HG03558 (cell line): ENCODE measurements at regions not wholly inside any gene's neighbourhood (a gene's known extent, or its start where the extent isn't known, plus 50 kb on each side); places are given as distances from the start of the nearest gene placed in this dataset.
"Not testable (repeated sequence)": the region's sequence is repeated elsewhere in the genome, so short reads cannot be mapped to it uniquely, and the experiment has no call there.

ENCODE experiments used
- ATAC-seq: cut with Tn5 transposase; IDR thresholded peaks from one replicate; pipeline ENCODE4 v1.9.1; 2021; ENCODE audit warnings: moderate number of reproducible peaks; ENCODE audit not compliant: unreplicated experiment; ENCODE audit errors: extremely low read depth

GRCh38 chr10:78605800-78606350, 462.9 kb upstream of the ZMIZ1 start:
- no peak for ATAC-seq

DNA sequence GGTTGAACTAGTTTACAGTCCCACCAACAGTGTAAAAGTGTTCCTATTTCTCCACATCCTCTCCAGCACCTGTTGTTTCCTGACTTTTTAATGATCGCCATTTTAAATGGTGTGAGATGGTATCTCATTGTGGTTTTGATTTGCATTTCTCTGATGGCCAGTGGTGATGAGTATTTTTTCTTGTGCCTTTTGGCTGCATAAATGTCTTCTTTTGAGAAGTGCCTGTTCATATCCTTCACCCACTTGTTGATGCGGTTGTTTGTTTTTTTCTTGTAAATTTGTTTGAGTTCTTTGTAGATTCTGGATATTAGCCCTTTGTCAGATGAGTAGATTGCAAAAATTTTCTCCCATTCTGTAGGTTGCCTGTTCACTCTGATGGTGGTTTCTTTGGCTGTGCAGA, 462.0 kb upstream of the ZMIZ1 start:
- ATAC-seq: not testable (repeated sequence)

DNA sequence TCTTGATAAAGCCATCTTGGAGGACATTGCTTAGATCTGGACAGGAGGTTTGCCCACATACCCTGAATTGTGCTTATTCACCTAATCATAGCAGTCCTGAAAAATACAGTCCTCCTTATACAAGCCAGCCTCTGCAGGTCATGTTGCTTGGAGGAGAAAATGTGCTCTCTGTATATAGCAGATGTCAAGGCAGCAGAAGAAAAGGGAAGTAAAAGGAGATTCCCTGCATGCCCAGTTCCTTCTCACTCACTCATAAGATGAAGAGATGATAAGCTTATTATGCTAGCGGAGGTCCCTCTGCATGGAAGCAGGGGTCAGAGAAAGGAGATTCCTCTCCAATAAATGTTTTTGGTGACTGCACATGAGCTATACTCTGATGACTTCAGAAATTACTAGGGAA, 458.8 kb upstream of the ZMIZ1 start:
- ATAC-seq: no peak

DNA sequence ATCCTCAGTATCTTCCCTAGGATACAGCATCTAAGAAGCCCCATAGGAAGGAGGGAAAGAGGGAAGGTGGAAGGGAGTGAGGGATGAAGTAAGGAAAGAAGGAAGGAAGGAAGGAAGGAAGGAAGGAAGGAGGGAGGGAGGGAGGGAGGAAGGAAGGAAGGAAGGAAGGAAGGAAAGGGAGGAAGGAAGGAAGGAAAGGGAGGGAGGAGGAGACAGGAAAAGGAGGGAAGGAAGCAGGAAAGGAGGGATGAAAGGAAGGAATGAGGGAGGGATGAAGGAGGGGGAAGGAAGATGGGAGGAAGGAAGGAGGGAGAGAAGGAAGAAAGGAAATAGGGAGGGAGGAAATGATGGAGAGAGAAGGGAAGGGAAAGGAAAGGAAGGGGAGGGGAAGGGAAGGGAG, 455.6 kb upstream of the ZMIZ1 start:
- ATAC-seq: no peak

DNA sequence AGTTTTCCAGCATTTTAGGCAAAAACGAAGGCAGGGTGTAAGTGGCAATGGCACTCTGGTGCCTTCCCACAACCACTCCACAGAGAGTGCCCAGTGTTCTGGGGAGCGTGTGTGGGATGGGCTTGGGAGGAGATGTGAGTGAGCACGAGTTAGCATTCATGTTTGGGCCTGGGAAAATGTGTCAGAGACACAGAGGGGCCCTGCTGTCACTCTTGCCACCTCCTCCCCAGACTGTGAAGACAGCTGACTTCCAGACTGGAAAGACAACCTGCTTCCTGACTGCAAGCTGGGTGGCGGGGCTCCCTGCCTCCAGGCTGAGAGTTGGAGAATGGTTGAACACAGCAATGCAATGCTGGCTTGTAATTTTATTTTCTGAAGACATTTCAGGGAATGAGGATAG, 454.5 kb upstream of the ZMIZ1 start:
- ATAC-seq: no peak

DNA sequence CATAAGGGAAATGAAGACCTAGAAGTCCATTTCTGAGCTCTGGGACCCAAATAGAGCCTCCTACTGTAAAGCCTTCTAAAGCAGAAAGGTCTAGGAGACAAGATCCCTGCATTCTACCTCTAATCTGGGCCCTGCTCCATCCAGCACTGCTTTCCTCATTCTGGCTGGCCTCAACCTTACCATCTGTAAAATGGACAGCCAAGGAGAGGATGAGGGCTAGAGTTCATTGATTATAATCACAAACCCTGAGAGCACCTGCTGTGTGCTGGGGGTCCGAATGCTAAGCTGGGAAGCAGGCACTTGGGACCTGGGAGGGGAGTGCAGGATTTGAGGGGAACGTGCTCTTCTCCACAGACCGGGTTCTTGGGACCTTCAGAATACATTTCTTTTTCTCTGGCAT, 454.0 kb upstream of the ZMIZ1 start:
- ATAC-seq: no peak

- no peak for ATAC-seq
Measured at GRCh38 chr10:78616125-78616695, 452.6 kb upstream of the ZMIZ1 start.

DNA sequence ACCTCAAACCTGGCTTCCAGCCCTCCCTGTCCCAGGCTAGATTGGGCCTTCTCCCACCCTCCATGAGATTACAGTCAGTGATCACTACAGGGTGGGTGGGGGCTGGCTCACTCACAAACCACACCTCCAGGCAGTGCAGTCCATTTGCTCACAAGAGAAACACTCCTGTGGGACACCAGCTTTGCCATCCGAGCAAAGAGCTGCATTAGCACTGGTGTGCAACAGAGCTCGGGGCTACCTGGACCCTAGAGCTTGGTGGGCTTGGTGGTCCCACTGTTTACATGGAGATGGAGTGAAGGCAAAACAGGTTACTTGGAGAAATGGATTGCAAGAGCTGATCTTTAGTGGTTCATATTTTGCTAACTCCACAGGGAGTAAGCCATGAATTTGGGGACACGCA, 451.7 kb upstream of the ZMIZ1 start:
- ATAC-seq: no peak

DNA sequence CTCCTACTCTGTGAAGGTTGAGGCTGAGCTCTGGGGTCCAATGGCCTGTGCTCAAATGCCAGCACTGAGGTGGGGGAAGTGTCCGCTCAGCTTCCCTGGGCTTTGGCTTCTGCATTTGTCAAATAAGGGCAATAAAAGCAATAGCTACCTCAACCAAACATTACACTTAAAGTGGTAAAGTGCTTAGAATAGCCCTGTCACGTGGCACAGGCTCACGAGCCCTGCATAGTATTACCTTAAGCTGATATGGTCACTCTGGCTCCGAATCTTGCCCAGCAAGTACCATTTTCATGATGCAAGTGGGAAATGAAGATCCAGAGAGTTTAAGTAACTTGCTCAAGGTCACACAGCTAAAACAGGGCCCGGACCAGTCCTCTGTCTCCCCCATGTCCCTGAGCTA, 451.1 kb upstream of the ZMIZ1 start:
- no peak for ATAC-seq

DNA sequence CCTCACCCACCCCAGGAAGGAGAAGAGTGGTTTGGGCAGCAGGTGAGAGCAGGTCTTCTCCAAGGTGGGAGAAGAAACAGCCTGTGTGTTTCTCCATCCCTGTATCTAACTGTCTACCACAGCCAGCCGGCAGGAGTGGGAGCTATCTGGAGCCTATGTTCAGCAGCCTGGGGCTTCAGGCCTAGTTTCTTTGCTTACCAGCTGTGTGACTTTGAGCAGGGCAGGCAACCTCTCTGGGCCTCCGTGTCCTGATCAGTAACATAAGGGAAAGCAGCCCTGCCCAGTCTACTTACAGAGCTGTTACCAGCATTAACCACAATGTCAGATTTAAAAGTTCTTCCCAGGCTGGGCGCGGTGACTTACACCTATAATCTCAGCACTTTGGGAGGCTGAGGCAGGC, 450.7 kb upstream of the ZMIZ1 start:
- ATAC-seq: no peak

DNA sequence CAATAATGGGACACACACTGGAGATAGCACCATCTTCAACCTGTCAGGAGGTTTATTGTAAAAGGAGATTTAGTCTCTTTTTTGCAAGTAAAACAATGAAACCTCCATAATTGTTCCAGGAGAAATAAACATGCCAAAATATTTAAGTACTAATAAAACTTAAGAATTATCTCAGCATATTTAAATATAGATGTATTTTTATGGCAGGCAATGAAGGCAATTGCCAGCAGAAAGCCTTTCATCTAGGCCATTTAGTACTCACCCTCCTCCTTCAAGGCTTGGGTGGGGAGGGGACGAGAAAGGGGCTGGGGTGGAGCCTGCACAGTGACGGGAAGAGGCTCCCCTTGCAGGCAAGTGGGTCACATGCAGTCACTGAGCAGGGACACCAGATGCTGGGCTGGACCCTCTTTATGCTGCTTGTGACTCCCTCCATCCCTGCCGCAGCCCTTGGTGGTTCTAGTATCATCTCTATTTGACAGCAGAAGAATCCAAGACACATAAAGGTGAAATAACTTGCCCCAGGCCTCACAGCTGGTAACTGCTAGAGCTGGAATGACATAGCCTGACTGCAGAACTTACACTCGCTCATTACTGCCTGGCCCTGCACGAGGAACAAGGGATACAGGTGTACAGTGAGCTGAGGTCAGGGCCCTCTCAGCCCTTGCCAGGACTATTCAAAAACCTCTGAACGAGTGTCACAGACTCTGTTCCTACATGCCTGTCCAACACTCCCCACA, 449.5 kb upstream of the ZMIZ1 start:
- ATAC-seq: no peak

DNA sequence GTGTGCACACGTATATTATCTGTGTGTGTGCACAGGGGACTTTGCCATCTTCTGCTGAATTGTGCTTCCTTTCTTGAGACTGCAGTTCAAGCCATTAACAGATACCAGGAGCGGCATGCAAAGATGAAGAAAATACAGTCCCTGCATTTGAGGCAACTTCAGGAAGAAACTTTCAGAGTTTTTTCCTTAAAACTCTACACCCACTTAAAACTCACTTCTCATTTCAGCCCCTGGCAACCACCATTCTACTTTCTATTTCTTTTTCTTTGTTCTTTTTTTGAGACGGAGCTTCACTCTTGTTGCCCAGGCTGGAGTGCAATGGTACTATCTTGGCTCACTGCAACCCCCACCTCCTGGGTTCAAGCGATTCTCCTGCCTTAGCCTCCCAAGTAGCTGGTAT, 448.9 kb upstream of the ZMIZ1 start:
- no peak for ATAC-seq

- ATAC-seq: no peak
Measured at GRCh38 chr10:78620985-78621799, 447.6 kb upstream of the ZMIZ1 start.

DNA sequence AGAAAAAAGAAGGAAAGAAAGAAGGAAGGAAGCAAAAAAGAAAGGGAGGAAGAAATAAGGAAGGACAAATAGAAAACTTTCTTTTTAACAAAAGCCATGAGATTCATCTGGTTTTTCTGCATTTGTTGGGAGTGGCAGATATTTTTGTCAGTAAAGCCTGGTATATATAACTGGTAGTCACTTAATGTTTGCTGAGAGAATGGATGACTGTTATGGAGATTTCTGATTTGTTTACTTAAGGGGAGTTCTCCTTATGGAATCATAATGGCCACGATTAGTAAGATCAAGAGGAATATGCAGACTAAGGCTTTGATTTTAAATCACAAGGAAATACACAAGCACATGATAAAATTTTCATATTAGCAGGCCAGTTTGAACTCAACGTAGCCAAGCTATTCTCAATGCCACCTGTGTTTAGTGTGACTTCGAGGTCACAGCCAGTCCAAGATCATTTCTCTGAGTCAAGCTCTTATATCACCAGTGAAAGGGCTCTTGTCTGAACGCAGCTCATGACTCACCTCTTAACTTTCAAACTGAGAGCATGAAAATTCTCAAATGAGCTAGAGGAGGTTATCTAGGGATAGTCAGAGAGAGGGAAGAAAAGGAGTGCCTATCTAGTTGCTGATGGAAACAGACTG, 445.1 kb upstream of the ZMIZ1 start:
- no peak for ATAC-seq

- ATAC-seq: no peak
Measured at GRCh38 chr10:78624791-78625190, 444.0 kb upstream of the ZMIZ1 start.

DNA sequence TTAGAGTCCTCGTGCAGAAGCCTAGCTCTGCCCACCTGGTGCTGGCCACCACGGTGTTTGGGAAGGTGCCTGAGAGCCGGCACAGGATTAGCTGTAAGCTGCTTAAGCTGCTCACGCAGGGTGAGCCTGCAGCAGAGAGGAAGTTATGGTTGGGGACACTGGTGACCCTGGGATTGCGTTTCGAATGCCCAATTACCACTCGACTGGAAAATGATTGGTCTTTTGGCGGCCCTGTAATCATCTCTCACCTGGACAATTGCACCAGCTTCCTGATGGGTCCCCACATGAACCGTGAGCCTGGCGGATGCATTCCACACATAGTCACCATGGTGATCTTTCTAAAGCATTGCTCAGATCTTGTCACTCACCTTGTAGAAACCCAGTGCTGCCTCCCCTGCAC, 442.3 kb upstream of the ZMIZ1 start:
- ATAC-seq: no peak

- ATAC-seq: no peak
Measured at GRCh38 chr10:78627254-78627795, 441.4 kb upstream of the ZMIZ1 start.

DNA sequence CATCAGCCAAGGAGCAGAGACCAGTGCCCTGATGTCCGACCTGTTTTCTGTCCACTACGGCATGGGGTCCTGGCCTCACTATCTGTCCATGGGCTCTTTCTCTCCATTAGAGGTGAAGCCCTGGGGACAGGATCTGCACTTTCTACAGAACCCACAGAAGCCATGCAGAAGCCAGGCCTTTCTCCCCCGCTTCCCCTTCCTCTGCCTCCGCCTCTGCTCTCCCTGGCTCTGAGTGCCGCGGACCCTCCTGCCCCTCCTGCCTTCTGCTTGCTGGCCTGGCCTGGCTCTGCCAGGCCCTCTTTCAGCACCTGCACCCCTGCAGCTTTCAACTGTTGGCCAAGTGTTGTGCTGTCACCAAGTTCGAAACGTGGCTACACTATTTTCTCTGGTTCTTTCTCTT, 439.8 kb upstream of the ZMIZ1 start:
- no peak for ATAC-seq

DNA sequence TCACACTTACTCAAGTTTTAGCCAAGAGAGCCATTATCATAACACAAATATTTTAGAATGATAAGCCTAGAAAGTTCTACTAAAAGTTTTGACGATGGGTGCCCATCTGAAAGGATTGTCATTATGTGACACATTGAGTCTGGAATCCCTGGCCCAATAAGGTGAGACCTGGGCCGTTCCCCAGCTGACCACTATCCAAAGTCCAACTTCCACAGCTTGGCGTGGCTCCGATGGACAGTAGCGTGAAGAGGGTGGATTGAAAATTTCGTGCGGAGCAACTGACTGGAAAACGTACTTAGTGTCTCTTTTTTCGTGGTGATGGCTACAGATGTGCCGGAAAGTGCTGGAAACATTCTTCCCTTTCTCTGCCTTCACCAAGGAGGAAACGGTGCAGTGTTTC, 439.0 kb upstream of the ZMIZ1 start:
- ATAC-seq: no peak
